OCI-LY1 (cell line): ENCODE measurements at regions not wholly inside any gene's neighbourhood (a gene's known extent, or its start where the extent isn't known, plus 50 kb on each side); places are given as distances from the start of the nearest gene placed in this dataset.

Source experiments
- H2AFZ ChIP-seq: fragments of 200-600 bp; sonication (generic), shearing (Covaris generic); 2 replicates; pipeline ENCODE4 v1.6.0; 2014; ENCODE audit warnings: antibody characterized with exemption, mild to moderate bottlenecking, low read length
- H3F3A ChIP-seq: fragments of 200-600 bp; sonication (generic), shearing (Covaris generic); 2 replicates; pipeline ENCODE4 v1.6.0; 2014; ENCODE audit warnings: mild to moderate bottlenecking, antibody characterized with exemption, low read length, moderate library complexity; ENCODE audit not compliant: insufficient read depth
- H3K27ac ChIP-seq: fragments of 200-600 bp; sonication (generic); 2 replicates; pipeline ENCODE4 v1.5.1; 2014; ENCODE audit warnings: low read length, mixed run types, mild to moderate bottlenecking, low read depth; ENCODE audit not compliant: poor library complexity, severe bottlenecking
- H3K27me3 ChIP-seq: fragments of 200-600 bp; sonication (generic); 2 replicates; pipeline ENCODE4 v1.6.0; 2014; ENCODE audit warnings: antibody characterized with exemption, mild to moderate bottlenecking, low read length, moderate library complexity; ENCODE audit not compliant: insufficient read depth
- H3K36me3 ChIP-seq: fragments of 200-600 bp; sonication (generic); 2 replicates; pipeline ENCODE4 v1.6.1; 2014; ENCODE audit warnings: mild to moderate bottlenecking, antibody characterized with exemption, low read length, moderate library complexity, mixed read lengths; ENCODE audit not compliant: insufficient read depth
- H3K4me1 ChIP-seq: fragments of 200-600 bp; sonication (generic); 2 replicates; pipeline ENCODE4 v1.5.1; 2014; ENCODE audit warnings: mild to moderate bottlenecking, low read length, moderate library complexity; ENCODE audit not compliant: insufficient read depth, severe bottlenecking
- H3K4me2 ChIP-seq: fragments of 200-600 bp; sonication (generic), shearing (Covaris generic); 2 replicates; pipeline ENCODE4 v1.6.1; 2014; ENCODE audit warnings: low read length
- H3K4me3 ChIP-seq: fragments of 200-600 bp; sonication (generic); 2 replicates; pipeline ENCODE4 v1.5.1; 2014; ENCODE audit warnings: low read length, low read depth, mild to moderate bottlenecking, mixed read lengths; ENCODE audit not compliant: poor library complexity, severe bottlenecking
- H3K79me2 ChIP-seq: fragments of 200-600 bp; shearing (Covaris generic); 2 replicates; pipeline ENCODE4 v1.6.1; 2016; ENCODE audit warnings: mixed run types, low read length, mixed read lengths; ENCODE audit not compliant: insufficient read depth
- H3K9ac ChIP-seq: fragments of 200-600 bp; sonication (generic), shearing (Covaris generic); 2 replicates; pipeline ENCODE4 v1.6.1; 2014; ENCODE audit warnings: mild to moderate bottlenecking, low read length, mixed read lengths
- H3K9me2 ChIP-seq: fragments of 200-600 bp; sonication (generic), shearing (Covaris generic); 2 replicates; pipeline ENCODE4 v1.6.1; 2014; ENCODE audit warnings: low read depth, mild to moderate bottlenecking, low read length, mixed read lengths
- H3K9me3 ChIP-seq: fragments of 200-600 bp; shearing (Covaris generic); 2 replicates; pipeline ENCODE4 v1.6.1; 2014; ENCODE audit warnings: low read length, mixed read lengths
- H4K20me1 ChIP-seq: fragments of 200-600 bp; sonication (generic), shearing (Covaris generic); 2 replicates; pipeline ENCODE4 v1.6.0; 2016; ENCODE audit warnings: mild to moderate bottlenecking, low read length; ENCODE audit not compliant: insufficient read depth
- CTCF ChIP-seq: fragments of 200-600 bp; sonication (generic), shearing (Covaris generic); IDR thresholded peaks from 2 replicates; pipeline ENCODE4 v1.5.1; 2017; ENCODE audit warnings: mild to moderate bottlenecking, antibody characterized with exemption, low read length, moderate library complexity, mixed read lengths
- EZH2 ChIP-seq: fragments of 200-600 bp; sonication (generic), shearing (Covaris generic); IDR thresholded peaks from 2 replicates; pipeline ENCODE4 v1.8.0; 2017; ENCODE audit warnings: borderline replicate concordance, mixed run types, mild to moderate bottlenecking, antibody characterized with exemption, low read length, moderate library complexity, mixed read lengths

GRCh38 chr12:110971936-110972335 is 51.6 kb upstream of the MYL2 start:
- Histone ChIP-seq H3K27me3 (no peaks in the 10 kb centered on the region), H3K4me2 (no peak overlapping the region)
- no peak for TF ChIP-seq CTCF
- TF ChIP-seq EZH2: no peak

DNA sequence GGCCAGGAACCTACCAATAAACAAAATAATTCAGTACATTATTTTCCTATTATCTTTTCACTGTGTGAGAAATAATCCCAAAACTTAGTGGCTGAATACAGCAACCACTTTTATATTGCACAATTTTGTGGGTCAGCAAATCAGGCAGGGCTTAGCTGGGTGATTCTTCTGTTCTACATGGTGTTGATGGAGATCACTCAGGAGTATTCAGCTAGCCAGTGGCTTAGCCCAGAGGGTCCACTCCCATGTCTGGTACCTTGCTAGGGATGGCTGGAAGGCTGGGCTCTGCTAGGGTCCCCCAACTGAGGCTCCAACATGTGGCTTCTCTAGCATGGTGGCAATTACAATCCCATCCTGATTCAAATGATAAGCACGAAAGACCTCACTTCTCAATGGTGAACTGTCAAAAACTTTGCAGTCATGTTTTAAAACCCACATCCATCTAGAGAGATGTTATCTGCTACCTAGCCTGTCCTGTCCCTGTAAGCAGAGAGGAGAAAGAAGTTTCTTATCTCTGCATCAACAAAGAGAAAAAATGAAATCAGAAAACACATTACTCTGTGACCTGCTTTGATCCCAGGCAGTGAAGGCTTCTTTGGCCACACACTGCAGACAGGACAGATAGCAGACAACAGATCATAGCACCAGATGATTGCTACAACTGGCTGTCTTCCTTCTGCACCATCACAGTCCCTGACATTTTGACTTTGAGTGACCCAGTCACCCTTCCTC is 51.0 kb upstream of the MYL2 start:
- H3K27me3 ChIP-seq: no peaks in the 10 kb centered on the region
- H3K9ac ChIP-seq: no peak overlapping the region
- no peaks in the 10 kb centered on the region for H3F3A ChIP-seq
- no peaks in the 10 kb centered on the region for H3K9me3 ChIP-seq
- H3K36me3 ChIP-seq: no peaks in the 10 kb centered on the region
- H3K4me3 ChIP-seq: no peak overlapping the region
- H3K9me2 ChIP-seq: no peaks in the 10 kb centered on the region
- H2AFZ ChIP-seq: no peak overlapping the region
- no peaks in the 10 kb centered on the region for H3K79me2 ChIP-seq
- no peaks in the 10 kb centered on the region for H4K20me1 ChIP-seq
- H3K27ac ChIP-seq: no peak overlapping the region
- TF ChIP-seq CTCF (no peak), EZH2 (no peak)
- no peak overlapping the region for H3K4me2 ChIP-seq
- H3K4me1 ChIP-seq: no peaks in the 10 kb centered on the region

More at GRCh38 chr12:110971936-110972335, 51.6 kb upstream of the MYL2 start:
- Histone ChIP-seq H3K9me3 (no peaks in the 10 kb centered on the region), H3F3A (no peaks in the 10 kb centered on the region), H4K20me1 (no peaks in the 10 kb centered on the region), H3K79me2 (no peaks in the 10 kb centered on the region), H3K4me3 (no peak overlapping the region), H3K9me2 (no peaks in the 10 kb centered on the region), H2AFZ (no peak overlapping the region), H3K36me3 (no peaks in the 10 kb centered on the region), H3K4me1 (no peaks in the 10 kb centered on the region), H3K27ac (no peak overlapping the region), H3K9ac (no peak overlapping the region)
